ENCODE measurements at regions not wholly inside any gene's neighbourhood (a gene's known extent, or its start where the extent isn't known, plus 50 kb on each side); places are given as distances from the start of the nearest gene placed in this dataset.

DNA sequence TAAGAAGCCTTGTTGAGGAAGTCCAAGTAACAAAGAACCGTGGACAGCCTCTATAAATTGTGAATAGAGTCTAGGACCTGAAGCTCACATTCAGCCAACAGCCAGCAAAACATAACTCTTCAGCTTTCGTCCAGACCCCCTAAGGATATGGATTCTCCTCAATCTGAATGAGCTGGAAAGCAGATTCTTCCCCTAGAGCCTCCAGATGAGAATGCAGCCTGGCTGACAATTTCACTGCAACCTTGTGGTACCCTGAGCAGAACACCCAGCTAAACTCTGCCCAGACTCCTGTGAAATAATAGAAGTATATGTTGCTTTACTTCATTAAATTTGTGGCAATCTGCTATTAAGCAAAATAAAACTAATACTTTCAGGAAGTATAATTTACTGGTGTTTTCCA, 483.5 kb upstream of the SLC8A1 start:
- no peak for DNase-seq (ENCODE audit: low read depth)
- TF ChIP-seq, protein P1, sequence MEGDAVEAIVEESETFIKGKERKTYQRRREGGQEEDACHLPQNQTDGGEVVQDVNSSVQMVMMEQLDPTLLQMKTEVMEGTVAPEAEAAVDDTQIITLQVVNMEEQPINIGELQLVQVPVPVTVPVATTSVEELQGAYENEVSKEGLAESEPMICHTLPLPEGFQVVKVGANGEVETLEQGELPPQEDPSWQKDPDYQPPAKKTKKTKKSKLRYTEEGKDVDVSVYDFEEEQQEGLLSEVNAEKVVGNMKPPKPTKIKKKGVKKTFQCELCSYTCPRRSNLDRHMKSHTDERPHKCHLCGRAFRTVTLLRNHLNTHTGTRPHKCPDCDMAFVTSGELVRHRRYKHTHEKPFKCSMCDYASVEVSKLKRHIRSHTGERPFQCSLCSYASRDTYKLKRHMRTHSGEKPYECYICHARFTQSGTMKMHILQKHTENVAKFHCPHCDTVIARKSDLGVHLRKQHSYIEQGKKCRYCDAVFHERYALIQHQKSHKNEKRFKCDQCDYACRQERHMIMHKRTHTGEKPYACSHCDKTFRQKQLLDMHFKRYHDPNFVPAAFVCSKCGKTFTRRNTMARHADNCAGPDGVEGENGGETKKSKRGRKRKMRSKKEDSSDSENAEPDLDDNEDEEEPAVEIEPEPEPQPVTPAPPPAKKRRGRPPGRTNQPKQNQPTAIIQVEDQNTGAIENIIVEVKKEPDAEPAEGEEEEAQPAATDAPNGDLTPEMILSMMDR (conservative IDR thresholded peaks at IDR 0.05; ENCODE audit: low read depth, low read length), result no peak
- no peak overlapping the region for H3K4me3 ChIP-seq (ENCODE audit: low read depth, low read length)

DNA sequence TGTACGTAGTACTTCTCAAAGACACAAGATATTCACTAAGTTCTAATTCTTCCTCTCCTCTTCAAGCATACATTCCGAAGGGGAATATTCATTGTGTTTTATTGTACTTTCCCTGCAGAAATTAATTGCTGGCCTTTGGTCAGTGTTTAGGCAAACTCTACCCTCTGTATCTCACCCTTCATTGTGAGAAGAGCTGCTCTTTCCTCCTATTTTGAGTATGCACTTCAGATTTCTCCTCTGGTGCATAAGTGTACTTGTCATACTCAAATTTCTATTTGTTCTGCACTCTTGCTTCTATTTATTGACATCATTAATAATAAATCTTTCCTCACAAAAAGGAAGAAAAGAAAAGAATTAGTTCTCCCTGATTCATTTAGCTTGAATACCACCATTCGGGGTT, 485.4 kb upstream of the SLC8A1 start:
- no peak overlapping the region for H3K4me3 ChIP-seq (ENCODE audit: low read depth, low read length)
- DNase-seq (ENCODE audit: low read depth), result no peak
- TF ChIP-seq, protein P1 (conservative IDR thresholded peaks at IDR 0.05; ENCODE audit: low read depth, low read length), result no peak

DNA sequence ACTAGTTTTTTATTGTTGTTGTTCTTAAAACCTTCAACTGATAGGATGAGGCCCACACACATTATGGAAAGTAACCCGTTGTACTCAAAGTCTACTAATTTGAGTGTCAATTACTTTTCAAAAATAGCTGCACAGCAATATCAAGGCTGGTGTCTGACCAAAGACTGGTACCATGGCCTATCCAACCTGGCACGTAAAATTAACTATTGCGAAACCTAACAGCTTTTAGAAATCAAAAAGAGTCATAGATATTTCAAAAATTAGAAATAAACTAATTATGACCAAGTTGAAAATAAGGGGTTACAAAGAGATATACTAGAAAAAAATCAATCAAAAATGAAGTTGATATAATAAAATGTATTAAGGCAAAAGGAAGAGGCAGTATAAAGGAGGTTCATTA, 501.5 kb upstream of the SLC8A1 start:
- TF ChIP-seq, protein P1 (conservative IDR thresholded peaks at IDR 0.05; ENCODE audit: low read depth, low read length), result no peak
- no peak overlapping the region for H3K4me3 ChIP-seq (ENCODE audit: low read depth, low read length)
- DNase-seq (ENCODE audit: low read depth), result no peak

DNA sequence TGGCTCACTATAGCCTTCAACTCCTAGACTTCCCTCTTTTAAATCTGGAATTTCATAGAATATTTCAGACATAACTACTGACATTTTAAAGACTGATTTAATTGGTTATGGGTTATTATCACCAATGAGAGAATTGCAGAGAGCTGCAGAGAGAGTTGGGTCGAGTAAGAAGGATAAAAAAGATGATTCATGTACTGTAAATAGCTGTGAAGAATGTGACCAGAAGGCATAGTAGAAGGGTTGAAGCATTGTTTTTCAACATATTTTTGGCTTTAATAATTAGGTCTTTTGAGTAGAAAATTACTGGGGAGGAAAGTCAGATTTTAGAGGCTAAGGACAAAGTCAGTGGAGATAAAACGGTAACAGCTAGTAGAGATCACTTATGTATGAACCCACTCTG, 503.2 kb upstream of the SLC8A1 start:
- TF ChIP-seq, protein P1 (conservative IDR thresholded peaks at IDR 0.05; ENCODE audit: low read depth, low read length), result no peak
- H3K4me3 ChIP-seq (ENCODE audit: low read depth, low read length), result no peak overlapping the region
- DNase-seq (ENCODE audit: low read depth), result no peak

DNA sequence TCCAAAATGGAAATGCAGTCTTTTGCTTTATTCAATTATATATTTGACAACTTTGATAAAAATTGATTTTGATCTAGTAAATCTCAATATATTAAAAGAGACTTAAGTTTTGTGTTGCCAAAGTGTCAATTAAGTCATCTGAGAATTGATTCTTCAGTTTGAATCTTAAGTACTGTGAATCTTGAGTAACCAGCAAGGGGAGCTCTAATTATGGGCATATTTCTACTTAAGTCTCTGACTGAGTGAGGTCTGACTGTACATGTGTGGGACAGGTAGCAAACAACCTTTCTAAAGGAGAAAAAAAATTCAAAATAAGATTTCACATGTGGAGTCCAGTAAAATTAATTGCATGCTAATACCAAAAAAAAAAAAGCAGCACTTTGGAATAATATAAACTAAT, 503.7 kb upstream of the SLC8A1 start:
- peak; percentile 42 for DNase-seq (ENCODE audit: low read depth)
- TF ChIP-seq, protein P1 (conservative IDR thresholded peaks at IDR 0.05; ENCODE audit: low read depth, low read length), result peak; percentile 20

DNA sequence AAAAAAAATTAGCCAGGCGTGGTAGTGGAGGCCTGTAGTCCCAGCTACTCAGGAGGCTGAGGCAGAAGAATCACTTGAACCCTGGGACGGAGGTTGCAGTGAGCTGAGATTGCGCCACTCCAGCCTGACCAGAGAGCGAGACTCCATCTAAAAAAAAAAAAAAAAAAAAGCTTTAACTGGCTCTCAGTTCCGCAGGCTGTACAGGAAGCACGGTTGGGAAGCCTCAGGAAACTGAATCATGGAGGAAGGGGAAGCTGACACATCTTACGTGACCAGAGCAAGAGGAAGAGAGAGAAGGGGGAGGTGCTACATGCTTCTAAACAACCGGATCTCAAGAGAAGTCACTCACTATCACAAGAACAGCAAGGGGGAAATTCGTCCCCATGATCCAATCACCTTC, 505.6 kb upstream of the SLC8A1 start:
- DNase-seq (ENCODE audit: low read depth), result peak; percentile 1
- no peak overlapping the region for H3K4me3 ChIP-seq (ENCODE audit: low read depth, low read length)
- TF ChIP-seq, protein P1 (conservative IDR thresholded peaks at IDR 0.05; ENCODE audit: low read depth, low read length), result no peak

More for the DNA sequence above, 503.7 kb upstream of the SLC8A1 start:
- no peak overlapping the region for H3K4me3 ChIP-seq (ENCODE audit: low read depth, low read length)

DNA sequence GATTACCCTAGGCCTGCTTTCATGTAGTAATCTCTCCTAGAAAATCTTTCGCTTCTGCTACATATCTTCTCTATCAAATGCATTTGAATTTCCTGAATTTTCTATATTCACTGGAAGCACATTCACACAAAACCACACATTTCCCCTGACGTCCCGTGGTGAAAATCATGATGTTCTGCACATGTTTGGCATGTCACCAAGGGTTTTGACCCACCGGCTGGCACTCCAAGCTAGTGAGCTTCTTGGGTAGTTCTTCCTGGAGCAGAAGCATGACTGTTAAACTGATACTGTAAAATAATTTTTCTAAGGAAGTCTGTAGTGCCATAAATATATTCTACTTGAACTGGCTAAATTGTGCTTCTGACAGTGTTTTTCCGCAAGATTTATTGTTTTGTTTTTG, 510.1 kb upstream of the SLC8A1 start:
- DNase-seq (ENCODE audit: low read depth), result no peak
- TF ChIP-seq, protein P1 (conservative IDR thresholded peaks at IDR 0.05; ENCODE audit: low read depth, low read length), result no peak
- H3K4me3 ChIP-seq (ENCODE audit: low read depth, low read length), result no peak overlapping the region
